Lower leg skin (tissue), 4 donors: ENCODE measurements at regions not wholly inside any gene's neighbourhood (a gene's known extent, or its start where the extent isn't known, plus 50 kb on each side); places are given as distances from the start of the nearest gene placed in this dataset.
"Not testable (repeated sequence)": the region's sequence is repeated elsewhere in the genome, so short reads cannot be mapped to it uniquely, and the experiment has no call there.

ENCODE experiments used
- DNase-seq, 2 donors: peaks; one replicate each; pipeline ENCODE4 v3.0.0-alpha.2; 2019; ENCODE audit warnings: low spot score in 2 of 2
- H3K4me3 ChIP-seq: fragments of 200-600 bp; sonication (generic); 2 replicates; pipeline ENCODE4 v1.5.1; 2017; ENCODE audit warnings: mild to moderate bottlenecking, low read depth; ENCODE audit not compliant: poor library complexity, severe bottlenecking
- CTCF ChIP-seq, 3 donors: fragments of 450-650 bp; IDR thresholded peaks; one replicate each; pipeline ENCODE4 v1.5.1; 2016; ENCODE audit warnings: antibody characterized with exemption in 3 of 3, mild to moderate bottlenecking in 3 of 3, moderate library complexity in 2 of 3
- POLR2A ChIP-seq, 2 donors: fragments of 450-650 bp; IDR thresholded peaks; one replicate each; pipeline ENCODE4 v1.6.1; 2016 to 2017; ENCODE audit warnings: antibody characterized with exemption in 2 of 2, mild to moderate bottlenecking in 1 of 2, moderate library complexity in 1 of 2
- WGBS, 2 donors: methylation state at CpG; one replicate each; pipeline ENCODE4 v1.1.5; 2018; 5-methylcytosine and 5-hydroxymethylcytosine counted together
- intact Hi-C: fragments of 100-400 bp; cut with DNase I; formaldehyde crosslinking; loops from one replicate; pipeline ENCODE4 v1.15.0; 2023; ENCODE audit warnings: low total_unique reads

- no peak overlapping the region for H3K4me3 ChIP-seq
- TF ChIP-seq CTCF (IDR thresholded peaks at IDR 0.05) (no peak), POLR2A (IDR thresholded peaks at IDR 0.05) (no peak)
- DNase-seq: no peak
- intact Hi-C loops: no loop called here
- WGBS, 2 donors: 71 to 72% methylated on average over 3 of the region's 3 CpGs
Measured at GRCh38 chr21:9730866-9731265, 790.5 kb upstream of the TPTE start.

GRCh38 chr21:9731317-9731716 lies 790.1 kb upstream of the TPTE start:
- intact Hi-C loops, DNase-seq, H3K4me3 ChIP-seq: not testable (repeated sequence)
- 67 to 68% methylated on average over 5 of the region's 5 CpGs for WGBS, 2 donors

- intact Hi-C loops, H3K4me3 ChIP-seq: not testable (repeated sequence)
- 50 to 65% methylated on average over 3 of the region's 3 CpGs for WGBS, 2 donors
- peak in 1 of 2 donors; percentile 68 for DNase-seq
Measured at GRCh38 chr21:9732605-9733004, 788.8 kb upstream of the TPTE start.

DNA sequence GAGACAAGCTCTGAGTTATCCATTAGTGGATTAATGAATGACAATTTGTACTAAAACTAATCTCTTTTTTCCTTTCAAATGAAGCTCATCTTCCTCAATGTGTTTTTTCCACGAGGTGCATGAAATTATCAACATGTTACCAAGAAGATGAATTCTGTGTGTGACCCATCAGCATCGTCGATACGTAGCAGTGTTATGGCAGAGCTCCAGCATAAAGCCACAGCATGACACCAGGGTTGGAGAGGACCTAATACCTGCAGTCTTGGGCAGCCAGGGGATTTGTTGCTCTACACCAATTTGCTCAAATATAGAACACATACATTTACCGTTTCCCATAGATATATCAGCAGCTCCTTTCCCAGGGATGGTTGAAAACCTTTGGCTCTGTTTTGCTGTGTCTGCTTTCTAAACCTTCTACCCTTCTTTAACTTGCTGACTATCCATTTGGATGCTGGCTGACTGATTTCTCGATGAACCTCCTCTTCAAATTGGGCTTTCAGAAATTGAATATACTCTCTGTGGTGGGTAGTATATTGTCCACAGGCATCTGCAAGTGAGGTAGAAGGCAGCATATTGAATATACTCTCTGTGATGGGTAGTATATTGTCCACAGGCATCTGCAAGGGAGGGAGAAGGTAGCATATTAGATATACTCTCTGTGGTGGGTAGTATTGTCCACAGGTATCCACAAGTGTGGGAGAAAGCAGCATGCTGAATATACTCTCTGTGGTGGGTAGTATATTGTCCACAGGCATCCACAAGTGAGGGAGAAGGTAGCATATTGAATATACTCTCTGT lies 787.4 kb upstream of the TPTE start:
- DNase-seq, H3K4me3 ChIP-seq, intact Hi-C loops: not testable (repeated sequence)
- 68% methylated on average over 6 of the region's 6 CpGs for WGBS, 2 donors

DNA sequence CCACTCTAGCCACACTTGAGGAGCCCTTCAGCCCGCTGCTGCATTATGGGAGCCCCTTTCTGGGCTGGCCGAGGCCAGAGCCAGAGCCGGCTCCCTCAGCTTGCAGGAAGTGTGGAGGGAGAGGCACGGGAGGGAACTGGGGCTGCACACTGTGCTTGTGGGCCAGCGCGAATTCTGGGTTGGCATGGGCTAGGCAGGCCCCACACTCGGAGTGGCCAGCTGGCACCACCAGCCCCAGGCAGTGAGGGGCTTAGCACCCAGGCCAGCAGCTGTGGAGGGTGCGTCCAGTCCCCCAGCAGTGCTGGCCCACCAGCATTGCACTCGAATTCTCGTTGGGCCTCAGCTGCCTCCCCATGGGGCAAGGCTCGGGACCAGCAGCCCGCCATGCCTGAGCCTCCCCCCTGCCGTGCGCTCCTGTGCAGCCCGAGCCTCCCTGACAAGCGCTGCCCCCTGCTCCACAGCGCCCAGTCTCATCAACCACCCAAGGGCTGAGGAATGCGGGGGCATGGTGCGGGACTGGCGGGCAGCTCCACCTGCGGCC lies 785.9 kb upstream of the TPTE start:
- intact Hi-C loops: no loop called here
- WGBS, 2 donors: 64 to 73% methylated on average over 21 of the region's 21 CpGs
- DNase-seq: peak in 1 of 2 donors; percentile 80
- TF ChIP-seq POLR2A (IDR thresholded peaks at IDR 0.05) (no peak), CTCF (IDR thresholded peaks at IDR 0.05) (no peak)
- no peak overlapping the region for H3K4me3 ChIP-seq

GRCh38 chr21:9737301-9737700 lies 784.1 kb upstream of the TPTE start:
- DNase-seq, H3K4me3 ChIP-seq, intact Hi-C loops: not testable (repeated sequence)
- WGBS, 2 donors: 61 to 64% methylated on average over 2 of the region's 2 CpGs

DNA sequence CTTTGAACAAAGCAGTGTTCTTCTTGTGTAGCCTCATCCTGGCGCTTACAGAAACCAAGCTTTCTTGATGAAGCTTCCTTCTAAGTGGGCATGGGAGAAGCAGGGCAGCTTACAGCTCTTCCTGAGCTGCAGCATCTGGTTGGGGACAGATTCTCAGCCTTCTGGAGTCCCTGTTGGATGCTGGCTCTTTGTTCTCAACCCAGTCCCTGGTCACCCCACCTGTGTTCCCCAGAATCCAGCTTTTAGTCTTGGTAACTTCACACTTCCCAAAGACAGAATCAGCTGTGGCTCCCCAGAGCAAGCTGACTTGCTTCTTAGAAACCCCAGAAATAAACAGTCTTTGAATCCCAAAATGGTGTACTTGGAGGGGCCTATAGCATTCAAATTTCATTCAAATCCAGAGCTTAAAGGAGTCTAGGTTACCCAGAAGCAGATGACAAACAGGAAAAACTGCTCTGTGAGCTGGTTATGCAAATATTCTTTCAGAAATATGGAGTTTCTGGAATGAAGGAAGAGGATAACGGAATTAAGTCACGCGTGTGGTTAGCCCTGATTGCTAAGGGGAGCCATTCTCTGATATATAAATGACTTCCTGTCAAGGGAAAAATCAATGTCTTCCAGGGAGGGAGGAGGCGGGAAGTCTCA lies 783.4 kb upstream of the TPTE start:
- WGBS, 2 donors: 43 to 53% methylated on average over 5 of the region's 5 CpGs
- intact Hi-C loops, H3K4me3 ChIP-seq: not testable (repeated sequence)
- DNase-seq: peak in 1 of 2 donors; percentile 71

- DNase-seq: no peak
- no peak overlapping the region for H3K4me3 ChIP-seq
- no peak for TF ChIP-seq CTCF (IDR thresholded peaks at IDR 0.05)
- TF ChIP-seq POLR2A (IDR thresholded peaks at IDR 0.05): no peak
- intact Hi-C loops: no loop called here
- WGBS, 2 donors: 41 to 53% methylated on average over 2 of the region's 2 CpGs
Measured at GRCh38 chr21:9738527-9738926, 782.9 kb upstream of the TPTE start.
